Upper lobe of left lung (tissue), 6 donors: ENCODE measurements at regions not wholly inside any gene's neighbourhood (a gene's known extent, or its start where the extent isn't known, plus 50 kb on each side); places are given as distances from the start of the nearest gene placed in this dataset.

Experiments
- ATAC-seq, 2 donors: fragments of 200-7000 bp; cut with Tn5 transposase; one replicate each; pipeline ENCODE4 v1.9.1; 2022; ENCODE audit warnings: mild to moderate bottlenecking in 2 of 2, moderate library complexity in 2 of 2; ENCODE audit not compliant: low FRiP score in 2 of 2
- DNase-seq, 2 donors: peaks; one replicate each; pipeline ENCODE4 v3.0.0-alpha.2; 2019 to 2020
- H3K27ac ChIP-seq, 4 donors: fragments of 200-600 bp; sonication (generic); one replicate each; pipeline ENCODE4 v1.5.1; 2016 to 2019
- H3K27me3 ChIP-seq, 4 donors: fragments of 200-600 bp; sonication (generic); one replicate each; pipeline ENCODE4 v1.5.1; 2017 to 2019
- H3K36me3 ChIP-seq, 4 donors: fragments of 200-600 bp; sonication (generic); one replicate each; pipeline ENCODE4 v1.5.1; 2016 to 2019
- H3K4me1 ChIP-seq, 4 donors: fragments of 200-600 bp; sonication (generic); one replicate each; pipeline ENCODE4 v1.5.1; 2018 to 2019
- H3K4me3 ChIP-seq, 4 donors: fragments of 200-600 bp; sonication (generic); one replicate each; pipeline ENCODE4 v1.5.1; 2017 to 2019; ENCODE audit warnings: mild to moderate bottlenecking in 2 of 4, moderate library complexity in 1 of 4
- H3K9me3 ChIP-seq, 4 donors: fragments of 200-600 bp; sonication (generic); one replicate each; pipeline ENCODE4 v1.5.1; 2018 to 2019
- EP300 ChIP-seq, 4 donors: sonication (generic); formaldehyde crosslinking; IDR thresholded peaks; one replicate each; pipeline ENCODE4 v1.5.1; 2017; ENCODE audit warnings: antibody characterized with exemption in 4 of 4, control low read depth in 2 of 4
- POLR2A ChIP-seq, 4 donors: fragments of 450-650 bp; IDR thresholded peaks; one replicate each; pipeline ENCODE4 v1.5.1; 2016 to 2017; ENCODE audit warnings: antibody characterized with exemption in 4 of 4, mild to moderate bottlenecking in 2 of 4
- POLR2AphosphoS5 ChIP-seq, 2 donors: sonication (generic); formaldehyde crosslinking; IDR thresholded peaks; one replicate each; pipeline ENCODE4 v1.5.1; 2017; ENCODE audit warnings: antibody characterized with exemption in 2 of 2
- WGBS, 2 donors: methylation state at CpG; one replicate each; pipeline ENCODE4 v1.1.5; 2017 to 2018; 5-methylcytosine and 5-hydroxymethylcytosine counted together
- TF ChIP-seq, protein P1 (sequence below), 6 experiments: fragments of 450-650 bp in 4 of 6; fragments of 200-600 bp in 2 of 6; sonication (generic) in 2 of 6; IDR thresholded peaks; one replicate each; pipeline ENCODE4 v1.5.1; 2016 to 2019; ENCODE audit warnings: antibody characterized with exemption in 6 of 6
- donor health status: DM: no; HTN: no; CAD: no; lungs with moderate emphysema.
- donor health status: DM: no; HTN: yes; CAD: no; lungs with severe emphysema.

DNA sequence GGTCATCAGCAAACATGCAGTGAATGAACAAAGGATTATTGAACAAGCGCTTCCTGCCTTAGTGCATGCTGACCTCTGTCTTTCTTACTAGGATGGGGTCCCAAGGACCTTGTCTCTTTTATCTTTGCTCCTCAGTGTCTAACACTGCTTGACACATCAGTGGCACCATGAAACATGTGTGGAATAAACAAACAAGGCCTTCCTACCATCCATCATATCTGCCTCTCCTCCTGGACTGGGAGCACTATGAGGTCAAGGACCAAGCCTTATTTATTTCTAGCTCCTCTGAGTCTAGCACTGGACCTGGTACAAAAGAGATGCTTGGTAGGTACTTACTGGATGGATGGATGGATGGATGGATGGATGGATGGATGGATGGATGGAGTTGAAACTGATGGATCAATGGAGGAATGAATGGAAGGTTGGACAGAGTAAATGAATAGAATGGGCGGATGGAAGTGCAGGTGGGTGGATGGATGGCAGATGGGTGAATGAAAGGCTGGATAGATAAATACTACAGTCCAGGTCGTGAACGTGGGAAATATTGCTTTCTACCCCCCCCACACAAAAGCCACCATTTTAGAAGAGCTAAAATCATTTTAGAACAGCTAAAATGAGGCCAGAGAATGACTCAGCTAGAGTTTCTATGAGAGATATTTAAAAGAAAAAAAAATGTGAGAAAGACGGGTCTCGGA is 104.1 kb upstream of the PTPN1 start:
- peaks cover 6 to 35% (median 18%) of the 10 kb centered on the region in 4 donors for H3K4me1 ChIP-seq
- 88 to 93% methylated on average over 6 of the region's 6 CpGs for WGBS, 2 donors
- H3K9me3 ChIP-seq = no peaks in the 10 kb centered on the region
- ATAC-seq (no peak), DNase-seq (no peak)
- TF ChIP-seq POLR2A (IDR thresholded peaks at IDR 0.05) (no peak), EP300 (IDR thresholded peaks at IDR 0.05) (no peak), POLR2AphosphoS5 (IDR thresholded peaks at IDR 0.05) (no peak)
- TF ChIP-seq, protein P1, sequence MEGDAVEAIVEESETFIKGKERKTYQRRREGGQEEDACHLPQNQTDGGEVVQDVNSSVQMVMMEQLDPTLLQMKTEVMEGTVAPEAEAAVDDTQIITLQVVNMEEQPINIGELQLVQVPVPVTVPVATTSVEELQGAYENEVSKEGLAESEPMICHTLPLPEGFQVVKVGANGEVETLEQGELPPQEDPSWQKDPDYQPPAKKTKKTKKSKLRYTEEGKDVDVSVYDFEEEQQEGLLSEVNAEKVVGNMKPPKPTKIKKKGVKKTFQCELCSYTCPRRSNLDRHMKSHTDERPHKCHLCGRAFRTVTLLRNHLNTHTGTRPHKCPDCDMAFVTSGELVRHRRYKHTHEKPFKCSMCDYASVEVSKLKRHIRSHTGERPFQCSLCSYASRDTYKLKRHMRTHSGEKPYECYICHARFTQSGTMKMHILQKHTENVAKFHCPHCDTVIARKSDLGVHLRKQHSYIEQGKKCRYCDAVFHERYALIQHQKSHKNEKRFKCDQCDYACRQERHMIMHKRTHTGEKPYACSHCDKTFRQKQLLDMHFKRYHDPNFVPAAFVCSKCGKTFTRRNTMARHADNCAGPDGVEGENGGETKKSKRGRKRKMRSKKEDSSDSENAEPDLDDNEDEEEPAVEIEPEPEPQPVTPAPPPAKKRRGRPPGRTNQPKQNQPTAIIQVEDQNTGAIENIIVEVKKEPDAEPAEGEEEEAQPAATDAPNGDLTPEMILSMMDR (IDR thresholded peaks at IDR 0.05) = no peak
- no peak overlapping the region for H3K27ac ChIP-seq
- H3K4me3 ChIP-seq = no peak overlapping the region
- H3K27me3 ChIP-seq = no peaks in the 10 kb centered on the region
- no peaks in the 10 kb centered on the region for H3K36me3 ChIP-seq

DNA sequence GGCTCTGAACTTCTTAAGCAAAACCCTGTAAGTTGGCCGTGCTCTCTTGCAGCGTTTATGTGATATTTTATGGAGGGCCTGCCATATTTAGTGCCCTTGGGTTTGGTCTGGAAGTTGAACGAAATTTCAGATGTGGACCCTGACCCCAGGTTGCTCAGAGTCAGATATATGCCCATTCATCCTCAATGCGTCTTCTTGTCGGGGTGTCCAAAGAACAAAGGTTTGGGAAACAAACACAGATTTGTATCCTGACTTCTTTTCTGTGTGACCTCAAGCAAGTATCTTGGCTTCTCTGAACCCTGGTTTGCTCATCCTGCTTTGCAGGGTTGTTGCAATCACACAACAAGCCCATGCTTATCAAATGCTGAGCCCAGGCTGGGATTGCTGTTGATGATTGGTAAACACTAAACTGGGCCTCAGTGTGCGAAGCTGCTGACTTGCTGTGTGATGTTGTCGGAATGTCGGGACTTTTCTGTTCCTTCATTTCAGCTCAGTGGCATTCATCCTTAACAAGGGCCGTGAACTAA is 103.5 kb upstream of the PTPN1 start:
- no peak for ATAC-seq
- peaks cover 6 to 31% (median 18%) of the 10 kb centered on the region in 4 donors for H3K4me1 ChIP-seq
- 91 to 92% methylated on average over 9 of the region's 9 CpGs for WGBS, 2 donors
- TF ChIP-seq, protein P1 (IDR thresholded peaks at IDR 0.05) = no peak
- TF ChIP-seq EP300 (IDR thresholded peaks at IDR 0.05) (no peak), POLR2A (IDR thresholded peaks at IDR 0.05) (no peak), POLR2AphosphoS5 (IDR thresholded peaks at IDR 0.05) (no peak)
- H3K9me3 ChIP-seq = no peaks in the 10 kb centered on the region
- no peak for DNase-seq
- H3K27ac ChIP-seq = no peak overlapping the region
- no peaks in the 10 kb centered on the region for H3K27me3 ChIP-seq
- no peaks in the 10 kb centered on the region for H3K36me3 ChIP-seq
- H3K4me3 ChIP-seq = no peak overlapping the region

DNA sequence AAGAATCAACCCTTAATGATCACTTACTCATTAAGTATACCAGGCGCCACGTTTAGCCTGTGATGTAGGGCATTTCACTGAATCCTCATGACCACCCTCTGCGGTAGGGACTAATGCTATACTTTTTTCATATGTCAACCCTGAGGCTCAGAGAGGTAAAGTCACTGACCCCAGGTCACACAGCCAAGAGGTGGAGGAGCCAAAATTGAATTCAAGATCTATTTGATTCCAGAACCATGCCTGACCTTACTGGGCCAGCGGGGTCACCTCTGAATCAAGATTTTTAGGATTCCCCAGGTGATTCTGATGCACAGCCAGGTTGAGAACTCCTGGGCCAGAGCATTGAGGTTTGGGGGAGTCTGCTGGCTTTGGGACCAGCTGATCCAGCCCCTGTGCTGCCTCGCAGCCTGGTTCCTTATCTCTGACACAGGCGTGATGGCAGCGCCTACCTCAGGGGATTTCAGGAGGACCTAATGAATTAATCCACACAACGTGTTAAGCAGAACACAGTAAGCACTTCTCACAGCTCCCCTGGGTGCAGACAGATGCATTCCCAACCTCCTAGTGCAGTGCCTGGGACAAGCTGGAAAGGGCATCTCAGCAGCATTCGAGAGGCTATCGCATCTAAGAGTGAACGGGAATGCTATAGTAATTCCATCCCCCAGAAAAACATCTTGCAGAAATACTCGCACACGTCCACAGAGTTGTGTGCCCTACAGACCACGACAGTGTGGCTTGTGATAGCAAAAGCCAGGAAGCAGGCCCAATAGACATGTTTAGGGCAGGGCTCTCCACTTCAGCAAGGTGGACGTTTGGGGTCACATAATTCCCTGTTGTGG is 101.4 kb upstream of the PTPN1 start:
- H3K4me1 ChIP-seq = peaks cover 15 to 32% (median 26%) of the 10 kb centered on the region in 4 donors
- TF ChIP-seq EP300 (IDR thresholded peaks at IDR 0.05) (no peak), POLR2A (IDR thresholded peaks at IDR 0.05) (no peak), POLR2AphosphoS5 (IDR thresholded peaks at IDR 0.05) (no peak)
- TF ChIP-seq, protein P1 (IDR thresholded peaks at IDR 0.05) = no peak
- H3K27me3 ChIP-seq = no peaks in the 10 kb centered on the region
- DNase-seq (no peak), ATAC-seq (no peak)
- H3K36me3 ChIP-seq = no peaks in the 10 kb centered on the region
- no peaks in the 10 kb centered on the region for H3K9me3 ChIP-seq
- H3K4me3 ChIP-seq = no peak overlapping the region
- WGBS, 2 donors = 79 to 83% methylated on average over 10 to 15 of the region's 15 CpGs
- peak overlapping the region in 3 of 4 donors; percentile 60 to 76 (median 70) for H3K27ac ChIP-seq

DNA sequence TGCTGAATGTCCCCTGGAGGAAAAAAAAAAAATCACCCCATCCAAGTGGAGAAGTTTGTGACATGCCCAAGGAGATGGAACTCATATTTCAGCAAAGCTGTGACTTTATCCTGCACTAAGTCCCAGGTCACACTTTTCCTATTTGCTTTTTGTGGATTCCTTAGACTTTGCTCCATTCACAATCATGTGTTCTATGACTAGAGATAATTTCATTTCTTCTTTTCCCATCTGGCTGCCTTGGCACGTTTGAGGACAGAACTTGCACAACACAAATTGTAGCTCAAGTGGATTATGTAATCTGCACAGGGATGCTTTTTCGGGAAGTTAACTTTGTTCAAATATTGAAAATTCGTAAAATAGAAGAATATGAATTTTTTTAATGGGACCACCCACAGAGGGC is 100.7 kb upstream of the PTPN1 start:
- no peaks in the 10 kb centered on the region for H3K9me3 ChIP-seq
- no peak overlapping the region for H3K4me3 ChIP-seq
- H3K27ac ChIP-seq = peak overlapping the region in 3 of 4 donors; percentile 60 to 76 (median 70)
- DNase-seq = no peak
- peak in 1 of 2 donors; percentile 77 for ATAC-seq
- H3K27me3 ChIP-seq = no peaks in the 10 kb centered on the region
- 35 to 40% methylated on average over 3 of the region's 3 CpGs for WGBS, 2 donors
- H3K4me1 ChIP-seq = peaks cover 20 to 34% (median 26%) of the 10 kb centered on the region in 4 donors
- peak; percentile 13 to 82 for TF ChIP-seq POLR2AphosphoS5 (IDR thresholded peaks at IDR 0.05)
- TF ChIP-seq POLR2A (IDR thresholded peaks at IDR 0.05) = no peak
- TF ChIP-seq EP300 (IDR thresholded peaks at IDR 0.05) = peak in 2 of 4 donors; percentile 66 to 73
- TF ChIP-seq, protein P1 (IDR thresholded peaks at IDR 0.05) = no peak
- H3K36me3 ChIP-seq = no peaks in the 10 kb centered on the region
